Kidney epithelial cell (primary cell): ENCODE measurements at regions not wholly inside any gene's neighbourhood (a gene's known extent, or its start where the extent isn't known, plus 50 kb on each side); places are given as distances from the start of the nearest gene placed in this dataset.

Experiments
- DNase-seq: peaks from one replicate; pipeline ENCODE4 v3.0.0-alpha.2; 2010; ENCODE audit warnings: low read depth
- H3K27me3 ChIP-seq: 2 replicates; pipeline ENCODE4 v1.6.0; 2011; ENCODE audit warnings: low read length; ENCODE audit not compliant: control insufficient read depth, insufficient read depth
- H3K36me3 ChIP-seq: 2 replicates; pipeline ENCODE4 v1.5.1; 2011; ENCODE audit warnings: low read length; ENCODE audit not compliant: control insufficient read depth, insufficient read depth
- H3K4me3 ChIP-seq: 2 replicates; pipeline ENCODE4 v1.5.1; 2011; ENCODE audit warnings: low read depth, mild to moderate bottlenecking, control low read depth, low read length
- CTCF ChIP-seq: IDR thresholded peaks from 2 replicates; pipeline ENCODE4 v1.5.1; 2011; ENCODE audit warnings: mild to moderate bottlenecking, moderate library complexity, low read length, control low read depth, inconsistent platforms; ENCODE audit not compliant: insufficient read depth, poor library complexity, severe bottlenecking

DNA sequence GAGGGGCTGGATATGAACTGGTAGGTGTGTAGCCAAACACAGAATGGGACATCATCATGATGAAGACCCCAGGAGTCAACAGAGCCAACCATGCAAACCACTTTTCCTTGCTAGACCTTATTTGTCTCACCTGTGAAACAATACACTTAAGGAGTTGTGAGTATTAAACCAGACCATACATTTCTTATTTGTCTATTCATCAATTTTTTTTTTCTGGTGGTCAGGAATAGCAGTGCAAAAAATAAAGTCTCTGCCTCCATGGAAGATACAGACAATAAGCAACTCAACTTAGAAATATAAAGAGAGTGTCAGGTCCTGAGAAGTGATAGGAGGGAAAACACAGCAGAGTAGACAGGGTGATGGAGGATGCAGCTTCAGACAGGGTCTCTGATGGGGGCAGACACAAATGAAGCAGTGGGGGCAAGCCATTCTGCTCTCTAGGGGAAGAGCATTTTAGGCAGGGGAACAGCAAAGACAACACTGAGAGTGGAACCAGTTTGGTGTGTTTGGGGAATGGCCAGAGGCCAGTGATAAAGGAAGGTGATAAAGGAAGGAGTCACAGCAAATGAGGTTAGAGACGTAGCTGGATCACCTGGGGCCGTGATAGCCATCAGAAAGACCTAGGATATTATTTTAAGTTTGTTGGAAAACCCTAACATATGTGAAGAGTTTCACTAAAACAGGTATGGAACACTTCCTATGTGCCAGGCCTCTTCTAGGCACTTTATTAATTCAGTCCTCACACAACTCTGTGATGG is 256.2 kb downstream of the MAN2A1 start:
- no peak for DNase-seq
- Histone ChIP-seq H3K27me3 (no peaks in the 10 kb centered on the region), H3K36me3 (no peaks in the 10 kb centered on the region), H3K4me3 (no peak overlapping the region)
- TF ChIP-seq CTCF = no peak

DNA sequence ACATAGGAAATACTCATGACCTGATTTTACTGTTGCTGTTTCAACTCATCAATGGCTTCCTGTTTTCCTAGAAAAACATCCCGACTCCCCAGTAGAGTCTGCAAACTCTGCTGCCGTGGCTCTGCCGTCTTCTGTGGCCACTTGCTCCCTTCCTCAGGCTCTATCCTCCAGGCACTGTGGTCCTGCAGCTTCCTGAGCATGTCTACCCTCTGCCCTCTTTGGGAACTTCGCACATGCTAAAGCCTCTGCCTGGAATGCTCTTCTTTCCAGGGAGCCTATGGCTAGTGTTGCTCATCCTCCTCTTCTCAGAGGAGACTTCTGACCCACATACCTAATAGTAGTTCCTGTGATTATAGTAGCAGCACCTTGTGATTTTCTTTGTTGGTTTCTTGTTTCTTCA is 256.9 kb downstream of the MAN2A1 start:
- Histone ChIP-seq H3K4me3 (no peak overlapping the region), H3K36me3 (no peaks in the 10 kb centered on the region), H3K27me3 (no peaks in the 10 kb centered on the region)
- TF ChIP-seq CTCF = no peak
- no peak for DNase-seq

GRCh38 chr5:109947667-109948066 is 257.9 kb downstream of the MAN2A1 start:
- H3K4me3 ChIP-seq = no peak overlapping the region
- H3K27me3 ChIP-seq = no peaks in the 10 kb centered on the region
- no peak for TF ChIP-seq CTCF
- DNase-seq = no peak
- H3K36me3 ChIP-seq = no peaks in the 10 kb centered on the region

DNA sequence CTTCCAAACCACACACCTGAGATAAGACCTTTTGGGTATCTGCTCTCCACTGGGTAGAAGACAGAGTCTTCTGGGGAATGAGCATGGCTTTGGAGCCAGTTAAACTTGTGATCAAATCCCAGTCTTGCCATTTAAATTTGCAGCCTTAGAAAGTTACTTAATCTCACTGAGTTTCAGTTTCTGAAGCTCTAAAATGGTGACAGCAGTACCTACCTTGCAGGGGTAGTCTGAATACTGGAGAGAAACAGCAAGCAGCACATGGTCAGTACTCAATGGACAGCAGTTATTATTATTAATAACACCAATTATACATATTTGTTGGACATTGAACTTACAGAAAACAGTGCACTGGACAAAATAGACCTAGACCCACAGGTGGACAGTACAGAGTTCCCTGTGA is 260.9 kb downstream of the MAN2A1 start:
- no peak for DNase-seq

DNA sequence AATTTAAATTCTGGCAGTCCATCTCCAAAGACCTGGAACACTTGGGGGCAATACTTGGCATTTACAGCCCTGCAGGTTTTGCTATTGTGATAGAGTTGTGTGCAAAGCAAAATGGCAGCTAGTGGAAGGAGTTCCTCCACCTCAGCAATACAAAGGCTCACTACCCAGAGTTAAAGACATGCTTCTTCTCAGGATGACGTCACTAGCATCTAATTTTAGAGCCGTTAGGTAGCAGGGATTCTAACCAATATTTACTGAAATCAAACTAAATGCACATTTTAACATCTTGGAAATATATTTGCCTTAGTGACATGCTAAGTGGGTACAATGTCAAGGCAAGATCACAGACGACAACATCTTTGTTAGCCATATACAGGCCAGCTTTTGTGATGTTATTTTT is 261.6 kb downstream of the MAN2A1 start:
- Histone ChIP-seq H3K4me3 (no peak overlapping the region), H3K27me3 (no peaks in the 10 kb centered on the region), H3K36me3 (no peaks in the 10 kb centered on the region)
- no peak for DNase-seq
- no peak for TF ChIP-seq CTCF

More for the DNA sequence above, 260.9 kb downstream of the MAN2A1 start:
- Histone ChIP-seq H3K36me3 (no peaks in the 10 kb centered on the region), H3K4me3 (no peak overlapping the region), H3K27me3 (no peaks in the 10 kb centered on the region)
- no peak for TF ChIP-seq CTCF

DNA sequence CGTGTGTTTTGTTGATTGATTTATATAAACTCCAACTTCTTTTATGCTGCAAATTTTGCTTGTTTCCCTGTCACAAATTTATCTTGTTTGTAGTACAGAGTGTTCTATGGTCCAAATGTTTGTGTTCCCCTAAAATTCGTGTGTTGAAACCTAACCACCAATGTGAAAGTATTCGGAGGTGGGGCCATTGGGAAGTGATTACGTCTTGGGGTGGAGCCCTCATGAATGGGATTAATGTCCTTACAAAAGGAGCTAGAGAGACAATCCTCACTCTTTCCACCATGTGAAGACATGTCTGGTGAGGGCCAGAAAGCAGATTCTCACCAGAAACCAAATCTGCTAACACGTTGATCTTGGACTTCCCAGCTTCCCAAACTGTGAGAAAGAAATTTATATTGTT is 262.0 kb downstream of the MAN2A1 start:
- no peak for DNase-seq
- no peak for TF ChIP-seq CTCF
- Histone ChIP-seq H3K36me3 (no peaks in the 10 kb centered on the region), H3K27me3 (no peaks in the 10 kb centered on the region), H3K4me3 (no peak overlapping the region)
